Right lobe of liver (tissue), 4 donors: ENCODE measurements at regions not wholly inside any gene's neighbourhood (a gene's known extent, or its start where the extent isn't known, plus 50 kb on each side); places are given as distances from the start of the nearest gene placed in this dataset.

Experiments
- POLR2A ChIP-seq: fragments of 450-650 bp; IDR thresholded peaks from one replicate; pipeline ENCODE4 v1.6.1; 2017; ENCODE audit warnings: antibody characterized with exemption, mild to moderate bottlenecking
- TF ChIP-seq, protein P1 (sequence below), 4 donors: fragments of 200-600 bp in 3 of 4; fragments of 450-650 bp in 1 of 4; IDR thresholded peaks; one replicate each; pipeline versions ENCODE4 v1.5.1 to v1.8.0; 2016 to 2022; ENCODE audit warnings: antibody characterized with exemption in 4 of 4, mild to moderate bottlenecking in 2 of 4
- donor health status: DM: no; HTN: no; CAD: no.
- donor health status: DM: no; HTN: no; CAD: no.
- donor health status: DM: no; HTN: yes; CAD: no.

DNA sequence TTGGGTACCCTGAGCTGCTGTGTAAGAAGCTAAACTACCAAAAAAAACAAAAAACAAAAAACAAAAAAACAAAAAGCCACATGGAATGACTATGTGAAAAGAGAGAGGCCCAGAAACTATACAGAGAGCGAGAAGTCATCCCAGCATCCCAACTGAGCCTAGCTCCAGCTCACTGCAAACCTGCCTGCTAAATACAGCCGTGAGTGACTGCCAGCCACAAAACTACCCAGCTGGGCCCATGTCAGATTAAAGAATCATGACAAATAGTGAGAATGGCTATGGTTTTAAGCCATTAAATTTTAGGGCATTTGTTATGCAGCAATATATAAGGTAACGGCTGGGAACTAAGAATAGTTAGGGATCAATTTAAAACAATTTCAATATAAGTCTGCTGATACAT is 335.1 kb upstream of the PDE4D start:
- TF ChIP-seq, protein P1, sequence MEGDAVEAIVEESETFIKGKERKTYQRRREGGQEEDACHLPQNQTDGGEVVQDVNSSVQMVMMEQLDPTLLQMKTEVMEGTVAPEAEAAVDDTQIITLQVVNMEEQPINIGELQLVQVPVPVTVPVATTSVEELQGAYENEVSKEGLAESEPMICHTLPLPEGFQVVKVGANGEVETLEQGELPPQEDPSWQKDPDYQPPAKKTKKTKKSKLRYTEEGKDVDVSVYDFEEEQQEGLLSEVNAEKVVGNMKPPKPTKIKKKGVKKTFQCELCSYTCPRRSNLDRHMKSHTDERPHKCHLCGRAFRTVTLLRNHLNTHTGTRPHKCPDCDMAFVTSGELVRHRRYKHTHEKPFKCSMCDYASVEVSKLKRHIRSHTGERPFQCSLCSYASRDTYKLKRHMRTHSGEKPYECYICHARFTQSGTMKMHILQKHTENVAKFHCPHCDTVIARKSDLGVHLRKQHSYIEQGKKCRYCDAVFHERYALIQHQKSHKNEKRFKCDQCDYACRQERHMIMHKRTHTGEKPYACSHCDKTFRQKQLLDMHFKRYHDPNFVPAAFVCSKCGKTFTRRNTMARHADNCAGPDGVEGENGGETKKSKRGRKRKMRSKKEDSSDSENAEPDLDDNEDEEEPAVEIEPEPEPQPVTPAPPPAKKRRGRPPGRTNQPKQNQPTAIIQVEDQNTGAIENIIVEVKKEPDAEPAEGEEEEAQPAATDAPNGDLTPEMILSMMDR (IDR thresholded peaks at IDR 0.05): no peak
- no peak for TF ChIP-seq POLR2A
